ENCODE measurements at regions not wholly inside any gene's neighbourhood (a gene's known extent, or its start where the extent isn't known, plus 50 kb on each side); places are given as distances from the start of the nearest gene placed in this dataset.
"Not testable (repeated sequence)": the region's sequence is repeated elsewhere in the genome, so short reads cannot be mapped to it uniquely, and the experiment has no call there.

GRCh38 chr1:221598122-221598521, 143.8 kb downstream of the DUSP10 start:
- Histone ChIP-seq H3K27me3 (ENCODE audit: control insufficient read depth in 3 of 3, insufficient read depth in 3 of 3, low read length in 3 of 3) (no peaks in the 10 kb centered on the region), H3K9me3 (ENCODE audit: control insufficient read depth in 2 of 2, insufficient read depth in 1 of 2, low read depth in 1 of 2, low read length in 1 of 2) (no peaks in the 10 kb centered on the region), H3K27ac (ENCODE audit: low read depth in 1 of 3, low read length in 2 of 3) (no peak overlapping the region), H3K36me3 (ENCODE audit: control insufficient read depth in 3 of 3, insufficient read depth in 2 of 3, low read depth in 1 of 3, low read length in 3 of 3) (no peaks in the 10 kb centered on the region), H3K4me3 (ENCODE audit: low read depth in 1 of 3, low read length in 3 of 3) (no peak overlapping the region), H3K4me1 (ENCODE audit: control insufficient read depth in 3 of 3, insufficient read depth in 2 of 3, low read depth in 1 of 3, low read length in 2 of 3) (no peaks in the 10 kb centered on the region)
- no peak for FAIRE-seq
- DNase-seq: no peak
- WGBS, 3 donors: 67 to 75% (median 69%) methylated on average over 6 of the region's 6 CpGs

- Histone ChIP-seq H3K27me3 (ENCODE audit: control insufficient read depth in 3 of 3, insufficient read depth in 3 of 3, low read length in 3 of 3) (no peaks in the 10 kb centered on the region), H3K27ac (ENCODE audit: low read depth in 1 of 3, low read length in 2 of 3) (no peak overlapping the region), H3K36me3 (ENCODE audit: control insufficient read depth in 3 of 3, insufficient read depth in 2 of 3, low read depth in 1 of 3, low read length in 3 of 3) (no peaks in the 10 kb centered on the region), H3K9me3 (ENCODE audit: control insufficient read depth in 2 of 2, insufficient read depth in 1 of 2, low read depth in 1 of 2, low read length in 1 of 2) (no peaks in the 10 kb centered on the region), H3K4me1 (ENCODE audit: control insufficient read depth in 3 of 3, insufficient read depth in 2 of 3, low read depth in 1 of 3, low read length in 2 of 3) (no peaks in the 10 kb centered on the region), H3K4me3 (ENCODE audit: low read depth in 1 of 3, low read length in 3 of 3) (no peak overlapping the region)
- FAIRE-seq (no peak), DNase-seq (no peak)
Measured at GRCh38 chr1:221601166-221601565, 140.7 kb downstream of the DUSP10 start.

- 81 to 92% (median 88%) methylated on average over 2 of the region's 2 CpGs for WGBS, 3 donors
- no peak for FAIRE-seq
Measured at GRCh38 chr1:221602830-221603229, 139.1 kb downstream of the DUSP10 start.

GRCh38 chr1:221604390-221604789, 137.5 kb downstream of the DUSP10 start:
- H3K36me3 ChIP-seq (ENCODE audit: control insufficient read depth in 3 of 3, insufficient read depth in 2 of 3, low read depth in 1 of 3, low read length in 3 of 3); H3K9me3 ChIP-seq (ENCODE audit: control insufficient read depth in 2 of 2, insufficient read depth in 1 of 2, low read depth in 1 of 2, low read length in 1 of 2); H3K4me1 ChIP-seq (ENCODE audit: control insufficient read depth in 3 of 3, insufficient read depth in 2 of 3, low read depth in 1 of 3, low read length in 2 of 3); DNase-seq; H3K4me3 ChIP-seq (ENCODE audit: low read depth in 1 of 3, low read length in 3 of 3); H3K27ac ChIP-seq (ENCODE audit: low read depth in 1 of 3, low read length in 2 of 3); FAIRE-seq; H3K27me3 ChIP-seq (ENCODE audit: control insufficient read depth in 3 of 3, insufficient read depth in 3 of 3, low read length in 3 of 3): not testable (repeated sequence)

More at GRCh38 chr1:221602830-221603229, 139.1 kb downstream of the DUSP10 start:
- H3K4me1 ChIP-seq (ENCODE audit: control insufficient read depth in 3 of 3, insufficient read depth in 2 of 3, low read depth in 1 of 3, low read length in 2 of 3): no peaks in the 10 kb centered on the region
- no peak overlapping the region for H3K27ac ChIP-seq (ENCODE audit: low read depth in 1 of 3, low read length in 2 of 3)
- no peak for DNase-seq
- no peaks in the 10 kb centered on the region for H3K27me3 ChIP-seq (ENCODE audit: control insufficient read depth in 3 of 3, insufficient read depth in 3 of 3, low read length in 3 of 3)
- H3K9me3 ChIP-seq (ENCODE audit: control insufficient read depth in 2 of 2, insufficient read depth in 1 of 2, low read depth in 1 of 2, low read length in 1 of 2): no peaks in the 10 kb centered on the region
- H3K36me3 ChIP-seq (ENCODE audit: control insufficient read depth in 3 of 3, insufficient read depth in 2 of 3, low read depth in 1 of 3, low read length in 3 of 3): no peaks in the 10 kb centered on the region
- H3K4me3 ChIP-seq (ENCODE audit: low read depth in 1 of 3, low read length in 3 of 3): no peak overlapping the region

- no peaks in the 10 kb centered on the region for H3K4me1 ChIP-seq (ENCODE audit: control insufficient read depth in 3 of 3, insufficient read depth in 2 of 3, low read depth in 1 of 3, low read length in 2 of 3)
- H3K36me3 ChIP-seq (ENCODE audit: control insufficient read depth in 3 of 3, insufficient read depth in 2 of 3, low read depth in 1 of 3, low read length in 3 of 3): no peaks in the 10 kb centered on the region
- H3K9me3 ChIP-seq (ENCODE audit: control insufficient read depth in 2 of 2, insufficient read depth in 1 of 2, low read depth in 1 of 2, low read length in 1 of 2): no peaks in the 10 kb centered on the region
- H3K27me3 ChIP-seq (ENCODE audit: control insufficient read depth in 3 of 3, insufficient read depth in 3 of 3, low read length in 3 of 3): no peaks in the 10 kb centered on the region
- DNase-seq: no peak
- no peak overlapping the region for H3K27ac ChIP-seq (ENCODE audit: low read depth in 1 of 3, low read length in 2 of 3)
- no peak overlapping the region for H3K4me3 ChIP-seq (ENCODE audit: low read depth in 1 of 3, low read length in 3 of 3)
- no peak for FAIRE-seq
Measured at GRCh38 chr1:221604948-221605347, 136.9 kb downstream of the DUSP10 start.

- no peak for FAIRE-seq
Measured at GRCh38 chr1:221605569-221605968, 136.3 kb downstream of the DUSP10 start.

GRCh38 chr1:221606256-221606655, 135.6 kb downstream of the DUSP10 start:
- no peaks in the 10 kb centered on the region for H3K36me3 ChIP-seq (ENCODE audit: control insufficient read depth in 3 of 3, insufficient read depth in 2 of 3, low read depth in 1 of 3, low read length in 3 of 3)
- H3K27ac ChIP-seq (ENCODE audit: low read depth in 1 of 3, low read length in 2 of 3): no peak overlapping the region
- no peaks in the 10 kb centered on the region for H3K27me3 ChIP-seq (ENCODE audit: control insufficient read depth in 3 of 3, insufficient read depth in 3 of 3, low read length in 3 of 3)
- no peaks in the 10 kb centered on the region for H3K9me3 ChIP-seq (ENCODE audit: control insufficient read depth in 2 of 2, insufficient read depth in 1 of 2, low read depth in 1 of 2, low read length in 1 of 2)
- no peak overlapping the region for H3K4me3 ChIP-seq (ENCODE audit: low read depth in 1 of 3, low read length in 3 of 3)
- H3K4me1 ChIP-seq (ENCODE audit: control insufficient read depth in 3 of 3, insufficient read depth in 2 of 3, low read depth in 1 of 3, low read length in 2 of 3): no peaks in the 10 kb centered on the region
- WGBS, 3 donors: 67 to 74% (median 69%) methylated on average over 4 of the region's 4 CpGs
- no peak for FAIRE-seq
- DNase-seq: no peak

More at GRCh38 chr1:221605569-221605968, 136.3 kb downstream of the DUSP10 start:
- no peak overlapping the region for H3K27ac ChIP-seq (ENCODE audit: low read depth in 1 of 3, low read length in 2 of 3)
- H3K9me3 ChIP-seq (ENCODE audit: control insufficient read depth in 2 of 2, insufficient read depth in 1 of 2, low read depth in 1 of 2, low read length in 1 of 2): no peaks in the 10 kb centered on the region
- DNase-seq: no peak
- no peaks in the 10 kb centered on the region for H3K27me3 ChIP-seq (ENCODE audit: control insufficient read depth in 3 of 3, insufficient read depth in 3 of 3, low read length in 3 of 3)
- 43 to 69% (median 50%) methylated on average over 1 of the region's 1 CpG for WGBS, 3 donors
- no peaks in the 10 kb centered on the region for H3K36me3 ChIP-seq (ENCODE audit: control insufficient read depth in 3 of 3, insufficient read depth in 2 of 3, low read depth in 1 of 3, low read length in 3 of 3)
- no peaks in the 10 kb centered on the region for H3K4me1 ChIP-seq (ENCODE audit: control insufficient read depth in 3 of 3, insufficient read depth in 2 of 3, low read depth in 1 of 3, low read length in 2 of 3)
- no peak overlapping the region for H3K4me3 ChIP-seq (ENCODE audit: low read depth in 1 of 3, low read length in 3 of 3)

- FAIRE-seq (no peak), DNase-seq (no peak)
- Histone ChIP-seq H3K4me1 (ENCODE audit: control insufficient read depth in 3 of 3, insufficient read depth in 2 of 3, low read depth in 1 of 3, low read length in 2 of 3) (no peaks in the 10 kb centered on the region), H3K27me3 (ENCODE audit: control insufficient read depth in 3 of 3, insufficient read depth in 3 of 3, low read length in 3 of 3) (no peaks in the 10 kb centered on the region), H3K36me3 (ENCODE audit: control insufficient read depth in 3 of 3, insufficient read depth in 2 of 3, low read depth in 1 of 3, low read length in 3 of 3) (no peaks in the 10 kb centered on the region), H3K4me3 (ENCODE audit: low read depth in 1 of 3, low read length in 3 of 3) (no peak overlapping the region), H3K9me3 (ENCODE audit: control insufficient read depth in 2 of 2, insufficient read depth in 1 of 2, low read depth in 1 of 2, low read length in 1 of 2) (no peaks in the 10 kb centered on the region), H3K27ac (ENCODE audit: low read depth in 1 of 3, low read length in 2 of 3) (no peak overlapping the region)
Measured at GRCh38 chr1:221608835-221609320, 133.0 kb downstream of the DUSP10 start.

- Histone ChIP-seq H3K27me3 (ENCODE audit: control insufficient read depth in 3 of 3, insufficient read depth in 3 of 3, low read length in 3 of 3) (no peaks in the 10 kb centered on the region), H3K27ac (ENCODE audit: low read depth in 1 of 3, low read length in 2 of 3) (no peak overlapping the region), H3K9me3 (ENCODE audit: control insufficient read depth in 2 of 2, insufficient read depth in 1 of 2, low read depth in 1 of 2, low read length in 1 of 2) (no peaks in the 10 kb centered on the region), H3K36me3 (ENCODE audit: control insufficient read depth in 3 of 3, insufficient read depth in 2 of 3, low read depth in 1 of 3, low read length in 3 of 3) (no peaks in the 10 kb centered on the region), H3K4me1 (ENCODE audit: control insufficient read depth in 3 of 3, insufficient read depth in 2 of 3, low read depth in 1 of 3, low read length in 2 of 3) (no peaks in the 10 kb centered on the region), H3K4me3 (ENCODE audit: low read depth in 1 of 3, low read length in 3 of 3) (no peak overlapping the region)
- FAIRE-seq (no peak), DNase-seq (no peak)
- 16 to 48% (median 29%) methylated on average over 2 of the region's 2 CpGs for WGBS, 3 donors
Measured at GRCh38 chr1:221611656-221612046, 130.2 kb downstream of the DUSP10 start.
